ENCODE measurements at regions not wholly inside any gene's neighbourhood (a gene's known extent, or its start where the extent isn't known, plus 50 kb on each side); places are given as distances from the start of the nearest gene placed in this dataset.

GRCh38 chr2:138356178-138356577, 145.4 kb upstream of the SPOPL start:
- no peak for TF ChIP-seq CTCF (IDR thresholded peaks at IDR 0.05)
- TF ChIP-seq POLR2A (IDR thresholded peaks at IDR 0.05) = no peak

Data from adrenal gland (tissue), 5 donors.